CD4-positive, alpha-beta T cell treated with Interferon gamma for 1 hour (primary cell): ENCODE measurements at regions not wholly inside any gene's neighbourhood (a gene's known extent, or its start where the extent isn't known, plus 50 kb on each side); places are given as distances from the start of the nearest gene placed in this dataset.
"Not testable (repeated sequence)": the region's sequence is repeated elsewhere in the genome, so short reads cannot be mapped to it uniquely, and the experiment has no call there.

Experiments used
- DNase-seq: peaks from one replicate; pipeline ENCODE4 v3.0.0-alpha.2; 2020

DNA sequence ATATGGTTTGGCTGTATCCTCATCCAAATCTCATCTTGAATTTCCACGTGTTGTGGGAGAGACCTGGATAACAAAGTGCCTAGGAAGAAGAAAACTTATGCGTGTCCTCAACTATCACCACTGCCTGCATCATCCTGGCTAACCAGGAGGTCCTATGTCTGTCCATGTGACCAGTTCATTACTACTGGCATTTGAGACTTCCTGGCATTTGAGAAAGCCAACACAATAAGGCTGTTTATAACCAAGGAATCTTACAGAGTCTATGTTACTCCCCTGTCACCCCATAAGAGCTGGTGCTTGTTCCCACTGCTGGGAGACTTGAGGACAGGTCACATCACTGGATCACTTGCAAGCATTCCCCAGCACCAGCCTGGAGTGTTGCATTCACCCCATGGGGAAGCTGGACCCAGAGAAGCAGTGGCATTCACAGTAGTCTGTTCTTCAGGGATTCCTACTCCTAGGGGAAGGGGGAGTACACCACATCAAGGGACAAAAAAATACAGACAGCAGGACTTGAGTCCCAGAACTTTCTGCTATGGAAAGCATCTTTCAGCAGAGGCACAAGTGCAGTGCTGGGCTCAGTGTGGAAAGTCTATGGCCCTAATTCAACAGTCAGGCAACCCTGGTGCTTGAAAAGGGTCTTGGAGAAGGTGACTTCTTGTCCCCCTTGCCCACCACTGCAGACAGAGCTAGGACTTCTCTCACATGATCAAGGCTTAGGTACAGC is 717.1 kb downstream of the SEMA5A start:
- no peak for DNase-seq

- DNase-seq = no peak
Observed at GRCh38 chr5:8829323-8830029, 716.4 kb downstream of the SEMA5A start.

- DNase-seq = no peak
Observed at GRCh38 chr5:8831251-8831650, 714.6 kb downstream of the SEMA5A start.

DNA sequence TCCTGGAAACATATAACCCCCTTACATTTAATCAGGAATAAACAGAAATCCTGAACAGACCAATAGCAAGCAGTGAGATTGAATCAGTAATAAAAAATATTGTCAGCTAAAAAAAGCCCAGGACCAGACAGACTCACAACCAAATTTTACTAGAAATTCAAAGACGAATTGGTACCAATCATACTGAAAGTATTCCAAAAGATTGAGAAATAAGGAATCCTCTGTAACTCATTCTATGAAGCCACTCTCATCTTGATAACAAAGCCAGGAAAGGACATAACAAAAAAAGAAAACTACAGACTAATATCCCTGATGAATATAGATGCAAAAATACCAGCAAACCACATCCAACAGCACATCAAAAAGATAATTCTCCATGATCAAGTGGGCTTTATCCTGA is 714.0 kb downstream of the SEMA5A start:
- DNase-seq = no peak

GRCh38 chr5:8839361-8840055 is 706.4 kb downstream of the SEMA5A start:
- no peak for DNase-seq

GRCh38 chr5:8840237-8840636 is 705.6 kb downstream of the SEMA5A start:
- no peak for DNase-seq

DNA sequence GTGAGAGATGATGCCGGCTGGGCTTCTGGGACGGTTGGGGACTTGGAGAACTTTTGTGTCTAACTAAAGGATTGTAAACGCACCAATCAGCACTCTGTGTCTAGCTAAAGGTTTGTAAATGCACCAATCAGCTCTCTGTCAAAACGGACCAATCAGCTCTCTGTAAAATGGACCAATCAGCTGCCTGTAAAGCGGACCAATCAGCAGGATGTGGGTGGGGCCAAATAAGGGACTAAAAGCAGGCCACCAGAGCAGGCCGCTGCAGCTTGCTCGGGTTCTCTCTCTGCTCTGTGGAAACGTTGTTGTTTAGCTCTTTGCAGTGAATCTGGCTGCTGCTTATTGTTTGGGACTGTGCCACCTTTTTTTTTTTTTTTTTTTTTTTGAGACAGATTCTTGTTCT is 705.1 kb downstream of the SEMA5A start:
- not testable (repeated sequence) for DNase-seq

DNA sequence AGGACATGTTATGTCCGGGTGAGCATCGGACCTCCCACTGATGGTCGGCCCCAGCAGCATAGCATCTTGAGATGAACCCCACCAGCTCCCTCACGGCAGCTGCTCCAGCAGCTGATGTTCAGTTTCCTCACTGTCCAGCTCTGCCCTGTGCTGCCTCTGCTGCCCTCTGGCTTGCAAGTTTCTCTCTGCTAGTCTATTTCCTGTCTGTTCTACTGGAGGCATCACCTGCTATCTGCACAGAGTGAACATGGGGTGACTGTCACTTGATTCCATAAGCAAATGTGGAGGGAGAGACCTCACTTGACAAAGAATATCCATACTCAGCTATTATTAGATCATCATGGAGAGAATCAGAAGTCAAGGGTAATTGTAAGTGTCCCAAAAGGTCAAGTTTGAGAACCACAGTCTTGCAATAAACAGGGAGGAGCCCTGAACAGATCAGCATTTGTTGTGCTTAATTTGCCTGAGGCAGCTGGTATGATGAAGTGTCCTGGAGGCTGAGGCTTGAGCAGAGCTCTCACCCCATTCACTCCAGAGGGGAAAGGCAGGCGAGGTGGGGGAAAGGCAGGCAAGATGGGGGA is 702.8 kb downstream of the SEMA5A start:
- no peak for DNase-seq

GRCh38 chr5:8843771-8844170 is 702.1 kb downstream of the SEMA5A start:
- DNase-seq = no peak

- no peak for DNase-seq
Observed at GRCh38 chr5:8844206-8844605, 701.7 kb downstream of the SEMA5A start.

DNA sequence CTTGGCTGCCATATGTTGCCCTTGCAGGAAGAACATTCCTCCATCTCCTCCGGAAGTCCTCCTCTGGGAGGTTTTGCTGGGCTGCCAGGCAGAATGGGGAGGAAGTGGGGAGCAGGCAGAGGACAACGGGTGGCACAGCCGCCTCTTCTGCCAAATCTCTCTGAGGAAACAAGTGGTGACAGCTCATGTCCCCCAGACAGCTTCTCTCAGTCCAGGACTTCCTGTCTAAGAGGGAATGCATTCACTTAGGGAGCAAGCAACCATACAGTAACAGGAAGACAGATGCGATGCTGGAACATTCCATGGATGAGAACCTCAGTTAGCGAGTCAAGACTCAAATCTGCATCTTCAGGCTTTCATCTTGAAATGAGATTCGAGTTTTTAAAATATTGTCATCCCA is 701.0 kb downstream of the SEMA5A start:
- no peak for DNase-seq

- no peak for DNase-seq
Observed at GRCh38 chr5:8845296-8845695, 700.6 kb downstream of the SEMA5A start.

GRCh38 chr5:8848366-8848765 is 697.5 kb downstream of the SEMA5A start:
- DNase-seq = no peak

DNA sequence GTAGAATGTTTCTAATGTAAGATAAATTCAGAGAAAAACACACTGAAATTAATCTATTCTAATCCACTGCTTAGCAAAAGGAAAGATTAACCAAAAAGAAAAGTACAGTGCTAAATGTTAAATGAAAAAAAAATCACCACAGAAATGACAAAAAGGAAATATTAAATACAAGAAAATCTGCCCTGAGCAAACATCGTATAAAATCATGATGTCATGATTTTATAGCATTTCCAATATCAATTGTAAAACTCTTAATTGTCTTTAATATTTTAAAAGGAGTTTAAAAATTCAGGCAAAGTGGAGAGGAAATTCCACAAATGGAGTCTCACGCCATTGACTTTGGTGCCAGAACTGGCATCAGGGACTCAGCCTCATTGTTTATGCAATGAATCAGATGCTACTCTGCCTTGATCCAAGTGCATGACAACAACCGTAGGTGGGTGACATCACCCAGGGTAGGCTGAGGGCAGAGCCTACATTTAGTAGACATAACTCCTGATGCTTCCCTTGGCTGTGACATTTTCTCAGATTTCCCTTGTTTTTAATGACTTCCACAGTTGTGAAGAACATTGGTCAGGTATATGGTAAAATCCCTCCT is 696.8 kb downstream of the SEMA5A start:
- DNase-seq = no peak

GRCh38 chr5:8851101-8851500 is 694.8 kb downstream of the SEMA5A start:
- DNase-seq = no peak

- DNase-seq = no peak
Observed at GRCh38 chr5:8857051-8857450, 688.8 kb downstream of the SEMA5A start.

DNA sequence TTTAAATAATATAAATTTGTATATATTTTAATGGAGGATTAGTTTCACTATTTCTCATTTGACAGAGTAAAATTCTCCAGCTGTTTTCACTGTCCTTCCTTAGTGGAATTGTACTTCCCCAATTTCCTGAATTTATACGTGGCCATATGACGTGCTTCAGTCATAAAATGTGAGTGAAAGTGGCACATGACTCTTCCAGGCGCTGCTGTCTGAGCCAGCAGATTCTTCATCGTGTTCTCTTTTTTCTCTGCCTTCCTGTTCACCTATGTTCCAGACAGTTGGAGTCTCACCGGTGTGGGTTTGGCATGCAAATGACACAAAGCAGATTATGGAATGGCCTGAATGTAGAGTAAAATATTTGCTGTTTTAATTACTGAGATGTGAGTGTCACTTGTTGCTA is 684.1 kb downstream of the SEMA5A start:
- DNase-seq = no peak

- DNase-seq = no peak
Observed at GRCh38 chr5:8864053-8864452, 681.8 kb downstream of the SEMA5A start.

- no peak for DNase-seq
Observed at GRCh38 chr5:8865266-8865665, 680.6 kb downstream of the SEMA5A start.

- no peak for DNase-seq
Observed at GRCh38 chr5:8865686-8866374, 680.0 kb downstream of the SEMA5A start.

DNA sequence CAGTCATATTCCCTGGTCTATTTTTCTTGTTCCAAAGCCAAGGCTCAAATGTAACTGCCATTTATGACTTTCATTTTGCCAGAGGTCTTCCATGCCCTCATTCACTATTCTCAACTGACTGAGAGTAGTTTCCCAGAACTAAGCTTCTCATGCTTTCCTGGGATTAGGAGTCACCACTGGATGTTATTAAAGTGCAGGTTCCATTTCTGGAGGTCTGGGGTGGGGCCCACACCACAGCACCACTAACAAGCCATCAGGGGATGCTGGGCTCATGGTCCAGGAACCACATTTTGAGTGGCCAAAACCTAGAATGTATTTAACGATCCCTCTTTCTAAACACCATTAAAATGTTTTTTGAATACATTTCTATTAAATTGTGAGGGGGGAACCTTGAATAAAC is 677.6 kb downstream of the SEMA5A start:
- DNase-seq = no peak

GRCh38 chr5:8869932-8870331 is 675.9 kb downstream of the SEMA5A start:
- DNase-seq = no peak
